ENCODE measurements at regions not wholly inside any gene's neighbourhood (a gene's known extent, or its start where the extent isn't known, plus 50 kb on each side); places are given as distances from the start of the nearest gene placed in this dataset.

DNA sequence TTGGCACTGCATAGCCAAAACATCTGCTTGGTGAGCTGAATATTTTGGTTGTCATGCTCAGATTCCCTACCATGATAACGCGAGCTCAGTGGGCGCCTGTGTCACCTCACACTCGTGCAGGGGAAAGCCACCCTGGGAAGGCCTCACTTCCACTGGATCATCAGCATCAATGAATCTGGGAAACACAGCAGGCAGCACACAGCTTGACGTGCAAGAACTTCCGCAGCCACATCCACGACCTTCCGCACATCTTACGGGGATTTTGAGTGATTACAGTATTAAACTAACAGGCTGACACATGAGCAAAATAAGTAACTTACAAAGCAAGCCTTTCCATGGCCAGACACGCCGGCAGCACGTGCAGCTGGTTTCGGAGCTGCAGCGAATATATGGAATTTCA is 54.7 kb upstream of the FOXF1 start:
- Histone ChIP-seq H3K36me3 (no peaks in the 10 kb centered on the region), H3K4me1 (ENCODE audit: control insufficient read depth in 1 of 2, insufficient read depth in 1 of 2, low read depth in 1 of 2, low read length in 1 of 2) (no peaks in the 10 kb centered on the region), H3K9me3 (no peaks in the 10 kb centered on the region), H3K4me3 (ENCODE audit: low read depth in 1 of 2, low read length in 1 of 2) (no peak overlapping the region), H3K27ac (no peak overlapping the region), H3K27me3 (peaks cover 34% of the 10 kb centered on the region)
- TF ChIP-seq, protein P1, sequence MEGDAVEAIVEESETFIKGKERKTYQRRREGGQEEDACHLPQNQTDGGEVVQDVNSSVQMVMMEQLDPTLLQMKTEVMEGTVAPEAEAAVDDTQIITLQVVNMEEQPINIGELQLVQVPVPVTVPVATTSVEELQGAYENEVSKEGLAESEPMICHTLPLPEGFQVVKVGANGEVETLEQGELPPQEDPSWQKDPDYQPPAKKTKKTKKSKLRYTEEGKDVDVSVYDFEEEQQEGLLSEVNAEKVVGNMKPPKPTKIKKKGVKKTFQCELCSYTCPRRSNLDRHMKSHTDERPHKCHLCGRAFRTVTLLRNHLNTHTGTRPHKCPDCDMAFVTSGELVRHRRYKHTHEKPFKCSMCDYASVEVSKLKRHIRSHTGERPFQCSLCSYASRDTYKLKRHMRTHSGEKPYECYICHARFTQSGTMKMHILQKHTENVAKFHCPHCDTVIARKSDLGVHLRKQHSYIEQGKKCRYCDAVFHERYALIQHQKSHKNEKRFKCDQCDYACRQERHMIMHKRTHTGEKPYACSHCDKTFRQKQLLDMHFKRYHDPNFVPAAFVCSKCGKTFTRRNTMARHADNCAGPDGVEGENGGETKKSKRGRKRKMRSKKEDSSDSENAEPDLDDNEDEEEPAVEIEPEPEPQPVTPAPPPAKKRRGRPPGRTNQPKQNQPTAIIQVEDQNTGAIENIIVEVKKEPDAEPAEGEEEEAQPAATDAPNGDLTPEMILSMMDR (IDR thresholded peaks at IDR 0.05) = no peak

DNA sequence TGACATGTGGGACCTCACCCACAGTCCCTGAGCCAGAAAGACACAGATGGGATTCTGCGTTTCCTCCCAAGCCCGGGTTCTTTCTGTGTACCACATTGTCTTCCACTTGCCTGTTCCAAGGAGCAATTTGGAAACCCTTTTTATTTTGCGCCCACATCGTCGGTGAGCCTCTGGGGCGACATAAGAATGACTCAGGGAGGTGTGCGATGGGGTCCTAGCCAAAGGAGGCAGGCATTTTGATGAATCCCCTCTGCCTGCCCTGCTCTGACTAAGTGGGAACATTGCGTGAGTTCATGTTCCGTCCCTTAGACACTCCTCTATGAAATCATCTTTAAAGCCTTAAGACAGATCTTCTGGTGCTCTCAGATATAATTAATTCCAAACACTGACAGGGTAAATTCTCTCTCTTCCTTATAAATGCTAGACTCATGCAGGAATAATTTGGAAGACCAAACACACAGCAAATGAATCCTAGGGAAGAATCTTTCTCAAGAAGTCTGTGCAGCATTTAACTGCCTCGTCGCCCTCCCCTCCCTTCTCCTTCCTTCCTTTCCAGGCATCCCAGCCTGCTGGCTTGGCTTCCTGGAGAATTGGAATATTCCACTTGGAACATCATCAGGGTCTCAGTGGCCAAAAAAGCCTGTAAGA is 52.7 kb upstream of the FOXF1 start:
- no peaks in the 10 kb centered on the region for H3K36me3 ChIP-seq
- H3K9me3 ChIP-seq = no peaks in the 10 kb centered on the region
- no peaks in the 10 kb centered on the region for H3K4me1 ChIP-seq (ENCODE audit: control insufficient read depth in 1 of 2, insufficient read depth in 1 of 2, low read depth in 1 of 2, low read length in 1 of 2)
- no peak overlapping the region for H3K4me3 ChIP-seq (ENCODE audit: low read depth in 1 of 2, low read length in 1 of 2)
- H3K27me3 ChIP-seq = peaks cover 33% of the 10 kb centered on the region
- TF ChIP-seq, protein P1 (IDR thresholded peaks at IDR 0.05) = no peak
- no peak overlapping the region for H3K27ac ChIP-seq

DNA sequence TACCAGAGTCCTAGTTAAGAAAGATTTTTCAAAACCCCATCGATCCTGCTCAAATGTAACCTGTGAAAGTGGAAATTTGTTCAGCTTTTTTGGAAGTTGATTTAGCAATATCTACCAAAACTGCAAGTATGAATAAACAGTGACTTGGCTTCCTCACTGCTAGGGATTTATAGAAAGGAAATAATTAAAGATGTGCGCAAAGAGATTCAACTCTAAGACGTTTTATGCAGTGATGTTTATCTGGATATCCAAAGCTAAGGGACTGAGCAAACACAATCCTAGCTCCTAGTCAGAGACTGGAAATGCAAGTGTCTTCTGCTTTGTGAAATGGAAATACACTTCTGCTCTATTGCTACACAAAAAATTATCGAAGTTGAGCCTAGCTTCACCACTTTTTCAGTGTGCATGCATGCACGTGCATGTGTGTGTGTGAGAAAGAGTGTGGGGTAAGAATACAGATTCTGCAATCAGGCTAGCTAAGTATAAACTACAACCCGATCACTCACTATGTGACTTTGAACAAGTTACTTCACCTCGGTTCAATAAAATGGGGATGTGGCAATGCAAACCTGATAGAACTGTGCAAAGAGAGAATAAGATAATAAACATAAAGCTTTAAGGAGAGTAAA is 52.1 kb upstream of the FOXF1 start:
- H3K9me3 ChIP-seq = no peaks in the 10 kb centered on the region
- H3K27me3 ChIP-seq = peaks cover 28% of the 10 kb centered on the region
- no peaks in the 10 kb centered on the region for H3K4me1 ChIP-seq (ENCODE audit: control insufficient read depth in 1 of 2, insufficient read depth in 1 of 2, low read depth in 1 of 2, low read length in 1 of 2)
- H3K36me3 ChIP-seq = no peaks in the 10 kb centered on the region
- TF ChIP-seq, protein P1 (IDR thresholded peaks at IDR 0.05) = no peak
- no peak overlapping the region for H3K27ac ChIP-seq
- no peak overlapping the region for H3K4me3 ChIP-seq (ENCODE audit: low read depth in 1 of 2, low read length in 1 of 2)

DNA sequence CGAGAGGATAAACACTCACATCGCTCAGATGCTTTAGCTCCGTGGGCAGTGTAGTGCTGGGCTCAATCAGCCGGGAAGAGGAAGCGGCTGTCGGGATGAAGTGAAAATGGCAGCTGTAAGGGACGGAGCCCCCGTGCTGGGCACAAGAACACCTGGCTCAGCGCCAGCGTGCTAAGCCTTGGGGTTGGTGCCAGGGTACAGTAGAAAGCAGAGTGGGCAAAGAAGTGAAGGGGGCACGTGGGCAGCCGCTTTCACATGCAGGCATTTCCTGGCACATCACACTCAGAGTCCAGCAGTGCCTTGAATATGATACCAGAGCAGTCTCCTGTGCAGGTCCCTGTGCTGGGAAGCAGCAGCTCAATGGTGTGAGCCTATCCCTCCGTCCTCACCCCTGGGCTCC is 51.1 kb upstream of the FOXF1 start:
- TF ChIP-seq, protein P1 (IDR thresholded peaks at IDR 0.05) = no peak
- Histone ChIP-seq H3K4me1 (ENCODE audit: control insufficient read depth in 1 of 2, insufficient read depth in 1 of 2, low read depth in 1 of 2, low read length in 1 of 2) (no peaks in the 10 kb centered on the region), H3K4me3 (ENCODE audit: low read depth in 1 of 2, low read length in 1 of 2) (no peak overlapping the region), H3K27ac (no peak overlapping the region), H3K9me3 (no peaks in the 10 kb centered on the region), H3K27me3 (peaks cover 28% of the 10 kb centered on the region), H3K36me3 (no peaks in the 10 kb centered on the region)

Measured in neutrophil (primary cell).